Stimulated activated CD8-positive, alpha-beta memory T cell treated with anti-CD3 and anti-CD28 coated beads, Interleukin-7, amount 100 ng/mL, for 1 hour (primary cell): ENCODE measurements at regions not wholly inside any gene's neighbourhood (a gene's known extent, or its start where the extent isn't known, plus 50 kb on each side); places are given as distances from the start of the nearest gene placed in this dataset.
"Not testable (repeated sequence)": the region's sequence is repeated elsewhere in the genome, so short reads cannot be mapped to it uniquely, and the experiment has no call there.

ENCODE experiments used
- DNase-seq, 2 donors: peaks; one replicate each; pipeline ENCODE4 v3.0.0-alpha.2; 2020; ENCODE audit warnings: low read depth in 2 of 2

DNA sequence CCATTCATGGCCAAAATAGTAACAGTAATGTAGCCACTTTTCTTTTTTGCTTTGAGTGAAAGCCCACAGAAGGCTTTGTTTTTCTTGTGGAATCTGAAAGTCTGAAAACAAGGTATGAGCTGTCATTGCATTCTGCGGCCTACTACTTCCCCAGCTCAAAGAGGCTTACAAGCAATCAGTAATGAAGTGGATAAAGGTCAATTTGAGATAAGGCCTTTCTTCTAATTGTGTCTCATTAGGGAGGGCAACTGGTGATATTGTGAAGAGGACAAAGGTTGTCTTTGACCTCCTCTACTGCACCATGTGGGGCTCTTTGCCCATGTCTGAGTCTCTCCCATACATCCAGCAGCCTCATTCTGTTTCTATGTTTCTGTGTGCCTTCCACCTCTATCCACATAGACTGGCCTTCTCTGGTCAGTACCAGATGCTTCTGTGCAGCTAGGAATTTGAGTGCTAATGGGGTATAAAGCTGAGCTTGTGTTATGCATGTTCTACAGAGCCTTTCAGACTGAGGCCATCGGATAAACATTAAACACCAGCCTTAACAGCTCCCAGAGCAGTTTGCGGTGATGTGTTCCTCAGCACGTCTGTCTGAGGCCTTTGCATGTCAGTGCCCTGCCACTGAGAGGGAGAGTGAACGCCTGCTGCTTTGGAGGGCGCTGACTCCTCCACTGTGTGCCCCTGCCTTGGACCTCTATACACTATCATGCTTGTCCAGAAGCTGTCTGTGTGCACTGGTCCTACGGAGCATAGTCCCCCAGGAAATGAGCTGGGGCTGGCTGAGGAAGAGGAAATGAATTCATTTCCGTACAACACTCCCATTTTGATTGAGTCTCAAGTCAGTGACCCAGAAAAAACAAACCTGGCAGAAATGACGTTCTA, 80.2 kb downstream of the SH2D1A start:
- no peak for DNase-seq

- no peak for DNase-seq
Measured at GRCh38 chrX:124433186-124433585, 86.8 kb downstream of the SH2D1A start.

GRCh38 chrX:124435616-124436015, 89.3 kb downstream of the SH2D1A start:
- DNase-seq = no peak

DNA sequence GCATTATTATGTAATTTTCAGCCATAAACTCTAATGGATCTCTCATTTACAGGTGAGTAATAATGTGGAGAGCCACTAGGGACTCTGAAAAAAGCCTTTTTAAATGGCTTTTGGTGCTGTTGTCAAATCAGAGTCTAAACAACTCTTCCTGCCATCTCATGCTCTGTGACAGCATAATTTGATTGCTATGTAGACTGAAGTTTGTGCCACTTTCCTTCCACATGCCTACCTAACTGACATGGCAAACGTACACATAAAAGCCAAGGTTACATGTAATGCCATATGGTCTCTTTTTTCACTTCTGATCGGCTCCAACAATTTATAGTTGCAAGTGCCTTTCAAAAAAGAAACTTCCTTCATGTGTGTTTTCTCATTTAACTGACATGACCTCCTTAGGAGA, 94.3 kb downstream of the SH2D1A start:
- DNase-seq = no peak

GRCh38 chrX:124441971-124442590, 95.7 kb downstream of the SH2D1A start:
- no peak for DNase-seq

- DNase-seq = no peak
Measured at GRCh38 chrX:124455966-124456365, 109.6 kb downstream of the SH2D1A start.

- not testable (repeated sequence) for DNase-seq
Measured at GRCh38 chrX:124459851-124460250, 113.5 kb downstream of the SH2D1A start.

DNA sequence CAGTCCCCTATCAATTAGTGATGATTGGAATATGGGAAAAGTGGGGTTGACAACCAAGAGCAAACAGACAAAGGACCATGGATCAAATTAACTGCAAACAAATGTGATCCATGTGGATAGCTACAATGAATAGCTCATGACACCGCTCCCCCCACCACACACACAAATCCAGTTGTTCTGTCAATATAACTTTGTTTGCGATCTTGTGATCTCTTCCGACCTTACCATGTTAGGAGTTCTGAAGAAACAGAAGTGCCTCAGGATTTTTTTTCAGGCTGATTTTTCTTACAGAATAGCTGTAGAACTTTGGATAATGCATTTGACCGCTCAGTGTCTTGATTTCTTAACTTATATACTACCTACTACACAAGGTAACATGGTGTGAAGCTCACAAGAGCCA, 116.6 kb downstream of the SH2D1A start:
- DNase-seq = no peak

- DNase-seq = no peak
Measured at GRCh38 chrX:124467202-124467601, 120.8 kb downstream of the SH2D1A start.

GRCh38 chrX:124475358-124475757, 129.0 kb downstream of the SH2D1A start:
- no peak for DNase-seq

DNA sequence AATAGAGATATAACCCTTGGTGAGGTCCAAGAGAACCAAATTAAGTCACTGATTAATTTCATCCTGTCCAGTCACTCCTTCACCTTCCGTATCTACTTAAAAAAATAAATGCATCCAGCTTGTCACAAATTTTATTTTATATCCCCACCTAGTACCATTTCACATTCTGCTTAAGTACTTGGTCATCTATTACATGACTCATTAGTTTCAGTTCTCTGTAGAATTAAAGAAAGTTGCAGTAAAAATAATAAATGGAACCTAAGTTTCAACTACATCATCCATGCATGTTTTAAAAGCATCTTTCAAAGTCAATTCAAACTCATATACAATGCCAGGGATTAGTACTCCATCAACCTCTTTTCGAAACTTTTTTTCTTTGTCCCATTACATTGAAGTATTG, 130.2 kb downstream of the SH2D1A start:
- no peak for DNase-seq

DNA sequence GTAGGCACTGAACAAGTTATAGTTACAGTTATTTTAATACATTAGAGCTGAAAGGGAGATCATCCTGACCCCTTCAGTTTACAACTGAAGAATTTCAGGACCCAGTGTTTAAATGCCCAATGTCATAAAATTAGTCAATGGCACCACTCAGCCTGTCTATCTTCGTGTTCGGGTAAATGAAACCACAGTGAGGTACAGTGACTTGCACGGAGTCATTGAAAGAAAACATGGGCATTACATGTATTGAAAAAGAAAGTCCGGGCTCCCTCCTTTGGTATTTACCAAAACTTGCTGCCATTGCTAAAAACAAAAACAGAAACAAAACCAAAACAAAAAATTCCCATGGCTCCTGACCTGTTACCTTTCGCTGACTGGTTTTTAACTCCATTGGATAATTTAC, 131.7 kb downstream of the SH2D1A start:
- no peak for DNase-seq

GRCh38 chrX:124488412-124489161, 142.2 kb downstream of the SH2D1A start:
- DNase-seq = no peak

DNA sequence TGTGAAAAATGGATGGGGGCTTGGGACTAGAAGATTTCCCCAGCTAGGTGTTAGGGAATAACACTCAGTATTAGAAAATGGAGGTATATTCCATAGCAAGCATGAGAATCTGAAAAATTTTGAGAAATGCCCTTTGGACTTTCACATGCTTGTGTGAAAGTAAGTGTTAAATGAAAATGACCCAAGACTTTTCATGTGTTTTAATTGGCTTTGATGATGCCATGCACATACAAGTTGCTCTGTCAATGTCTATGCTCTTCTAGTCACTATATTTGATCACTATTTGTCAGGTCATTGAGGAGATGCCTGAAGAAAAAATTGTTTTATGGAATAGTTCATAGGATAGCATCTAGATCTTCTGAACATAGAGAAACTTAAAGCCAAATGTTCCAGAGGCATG, 147.6 kb downstream of the SH2D1A start:
- DNase-seq = no peak

GRCh38 chrX:124497386-124497785, 151.0 kb downstream of the SH2D1A start:
- DNase-seq = no peak

- no peak for DNase-seq
Measured at GRCh38 chrX:124501586-124501985, 155.2 kb downstream of the SH2D1A start.

GRCh38 chrX:124502166-124502565, 155.8 kb downstream of the SH2D1A start:
- DNase-seq = no peak

- no peak for DNase-seq
Measured at GRCh38 chrX:124502599-124502998, 156.2 kb downstream of the SH2D1A start.

- no peak for DNase-seq
Measured at GRCh38 chrX:124504111-124504983, 158.0 kb downstream of the SH2D1A start.

DNA sequence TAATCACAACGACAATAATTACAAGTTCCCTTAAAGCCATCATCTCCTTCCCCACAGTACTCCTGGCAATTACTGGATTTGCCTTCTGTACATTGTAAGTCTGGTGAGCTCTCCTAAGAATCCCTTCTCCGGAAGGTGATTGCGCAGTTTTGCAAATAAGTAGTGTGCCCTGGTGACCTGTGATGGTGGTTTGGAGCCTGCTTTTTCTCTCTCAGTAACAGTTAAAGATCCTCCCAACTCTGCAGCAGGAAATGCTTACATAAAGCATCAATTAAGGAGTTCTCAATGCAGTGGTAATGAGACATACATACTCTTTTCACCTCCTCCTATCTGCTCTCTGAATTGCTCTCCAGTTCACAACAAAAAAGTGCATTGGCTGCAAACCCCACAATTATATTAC, 159.7 kb downstream of the SH2D1A start:
- DNase-seq = no peak

DNA sequence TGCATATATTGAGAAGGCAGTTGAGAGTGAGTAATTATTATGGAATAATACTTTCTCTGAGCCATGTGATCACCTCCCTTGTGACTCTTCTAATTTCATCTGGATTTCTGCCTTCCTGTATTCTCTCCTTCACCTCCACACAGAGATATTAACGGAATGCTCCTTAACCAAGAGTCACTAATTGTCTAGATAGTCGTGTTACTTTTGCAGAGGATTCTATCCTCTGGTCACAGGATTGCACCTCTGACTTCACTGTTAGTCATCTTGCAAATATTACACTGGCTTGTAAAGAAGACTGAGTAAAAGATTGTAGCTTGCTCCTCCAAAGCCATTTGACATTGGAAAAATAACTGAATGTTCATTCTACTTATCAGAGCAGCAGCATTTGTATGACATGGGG, 160.9 kb downstream of the SH2D1A start:
- DNase-seq = no peak

DNA sequence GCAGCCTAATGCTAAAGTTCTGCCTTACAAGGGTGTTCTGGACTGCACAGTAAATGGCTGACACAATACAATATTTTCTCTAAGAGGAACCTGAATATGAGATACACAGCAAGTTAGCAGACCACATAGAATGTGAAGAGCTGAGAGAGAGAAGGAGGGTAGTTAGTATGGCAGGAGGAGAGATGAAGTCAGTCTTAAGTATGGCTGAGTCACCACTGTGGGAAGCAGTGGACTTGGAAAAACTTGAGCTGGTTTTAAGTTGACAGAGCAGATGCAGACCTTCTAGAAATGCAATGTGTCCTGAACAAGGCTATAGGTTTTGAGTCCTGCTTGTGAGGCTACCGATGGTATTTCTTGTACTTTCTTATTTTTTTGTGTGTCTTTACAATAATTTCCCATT, 172.5 kb downstream of the SH2D1A start:
- DNase-seq = no peak
